Renal cortex interstitium (tissue), 11 donors: ENCODE measurements at regions not wholly inside any gene's neighbourhood (a gene's known extent, or its start where the extent isn't known, plus 50 kb on each side); places are given as distances from the start of the nearest gene placed in this dataset.
"Not testable (repeated sequence)": the region's sequence is repeated elsewhere in the genome, so short reads cannot be mapped to it uniquely, and the experiment has no call there.

Experiments
- DNase-seq, 11 donors: peaks; one replicate each; pipeline ENCODE4 v3.0.0-alpha.2; 2013; ENCODE audit warnings: low read depth in 9 of 11, low spot score in 4 of 11; ENCODE audit errors: extremely low read depth in 1 of 11

- no peak for DNase-seq
Observed at GRCh38 chr13:58434943-58435342, 803.4 kb downstream of the PCDH17 start.

GRCh38 chr13:58437427-58437826, 805.9 kb downstream of the PCDH17 start:
- DNase-seq = peak in 2 of 11 donors; percentile 5 to 24

GRCh38 chr13:58446979-58447378, 815.4 kb downstream of the PCDH17 start:
- no peak for DNase-seq

- no peak for DNase-seq
Observed at GRCh38 chr13:58452123-58452623, 820.6 kb downstream of the PCDH17 start.

GRCh38 chr13:58455094-58455493, 823.5 kb downstream of the PCDH17 start:
- no peak for DNase-seq

GRCh38 chr13:58461217-58461616, 829.7 kb downstream of the PCDH17 start:
- no peak for DNase-seq

- DNase-seq = no peak
Observed at GRCh38 chr13:58463841-58464240, 832.3 kb downstream of the PCDH17 start.

GRCh38 chr13:58467176-58467575, 835.6 kb downstream of the PCDH17 start:
- no peak for DNase-seq

GRCh38 chr13:58472483-58472882, 840.9 kb downstream of the PCDH17 start:
- no peak for DNase-seq

- no peak for DNase-seq
Observed at GRCh38 chr13:58474581-58474980, 843.0 kb downstream of the PCDH17 start.

- no peak for DNase-seq
Observed at GRCh38 chr13:58476206-58476918, 844.8 kb downstream of the PCDH17 start.

- DNase-seq = no peak
Observed at GRCh38 chr13:58478858-58479257, 847.3 kb downstream of the PCDH17 start.

GRCh38 chr13:58480061-58480460, 848.5 kb downstream of the PCDH17 start:
- no peak for DNase-seq

GRCh38 chr13:58488251-58488650, 856.7 kb downstream of the PCDH17 start:
- DNase-seq = no peak

GRCh38 chr13:58495668-58496067, 864.1 kb downstream of the PCDH17 start:
- no peak for DNase-seq

- no peak for DNase-seq
Observed at GRCh38 chr13:58500938-58501337, 869.4 kb downstream of the PCDH17 start.

GRCh38 chr13:58504202-58504700, 872.7 kb downstream of the PCDH17 start:
- not testable (repeated sequence) for DNase-seq

- DNase-seq = not testable (repeated sequence)
Observed at GRCh38 chr13:58505262-58505920, 873.8 kb downstream of the PCDH17 start.

GRCh38 chr13:58528351-58528750, 896.8 kb downstream of the PCDH17 start:
- no peak for DNase-seq

- no peak for DNase-seq
Observed at GRCh38 chr13:58531614-58532013, 900.1 kb downstream of the PCDH17 start.
